ENCODE measurements at regions not wholly inside any gene's neighbourhood (a gene's known extent, or its start where the extent isn't known, plus 50 kb on each side); places are given as distances from the start of the nearest gene placed in this dataset.

DNA sequence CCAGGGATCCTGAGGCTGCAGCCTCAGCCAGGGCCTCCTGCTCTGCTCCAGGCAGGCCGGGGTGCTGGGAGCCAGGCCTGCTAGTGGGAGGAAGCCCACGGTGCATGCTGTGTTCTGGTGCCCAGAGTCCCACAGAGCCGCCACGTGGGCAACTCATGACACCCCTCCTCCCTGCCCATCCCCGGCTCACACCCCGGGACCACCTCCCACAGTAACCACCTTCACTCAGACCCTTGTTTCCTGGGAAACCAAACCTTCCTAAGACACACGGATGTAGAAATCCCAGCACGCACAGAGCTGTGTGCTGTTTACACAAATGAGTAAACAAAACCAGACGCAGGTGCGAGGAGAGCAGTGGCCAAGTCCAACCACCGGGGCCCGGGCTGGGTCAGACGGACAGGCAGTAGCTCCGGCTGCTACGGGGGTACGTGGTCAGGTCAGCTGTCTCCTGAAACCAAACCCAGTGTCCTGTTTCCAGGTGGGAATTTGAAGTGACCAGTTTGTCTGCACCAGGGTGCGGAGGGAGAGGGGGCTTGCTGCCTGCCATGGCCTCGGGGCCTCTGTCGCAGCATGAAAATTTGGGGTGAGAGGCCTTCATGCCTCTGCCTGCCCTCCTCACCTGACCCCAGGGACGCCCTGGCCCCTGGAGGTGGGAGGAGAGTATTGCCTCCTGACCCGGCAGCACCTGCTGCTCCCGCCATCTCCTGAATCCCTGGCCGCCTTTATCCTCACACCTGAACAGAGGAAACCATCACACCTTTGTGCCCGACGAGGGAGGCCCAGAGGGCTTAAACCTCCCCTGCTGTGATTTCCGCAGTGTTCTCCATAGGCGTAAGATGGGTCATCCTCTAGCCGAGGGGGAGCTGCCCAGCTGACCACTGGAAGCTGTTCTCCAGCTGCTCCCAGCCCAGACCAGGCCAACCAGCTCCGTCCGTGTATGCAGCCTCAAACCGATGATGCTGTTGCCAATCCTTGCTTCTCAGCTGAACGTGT, 52.0 kb upstream of the SMOC2 start:
- no peak for DNase-seq (ENCODE audit: extremely low spot score, unreplicated experiment)
- peaks cover 2% of the 10 kb centered on the region for H3K4me1 Mint-ChIP-seq (ENCODE audit: unreplicated experiment)
- TF ChIP-seq CTCF (IDR thresholded peaks at IDR 0.05) = no peak
- H3K9me3 Mint-ChIP-seq (ENCODE audit: unreplicated experiment) = no peaks in the 10 kb centered on the region
- no peak overlapping the region for H3K27ac Mint-ChIP-seq (ENCODE audit: unreplicated experiment)
- no peak overlapping the region for H3K4me3 Mint-ChIP-seq (ENCODE audit: unreplicated experiment)
- peaks cover 14% of the 10 kb centered on the region for H3K27me3 Mint-ChIP-seq (ENCODE audit: unreplicated experiment)
- no peaks in the 10 kb centered on the region for H3K36me3 Mint-ChIP-seq (ENCODE audit: unreplicated experiment)

- TF ChIP-seq CTCF (IDR thresholded peaks at IDR 0.05) = no peak
- no peaks in the 10 kb centered on the region for H3K36me3 Mint-ChIP-seq (ENCODE audit: unreplicated experiment)
- no peaks in the 10 kb centered on the region for H3K4me1 Mint-ChIP-seq (ENCODE audit: unreplicated experiment)
- no peak overlapping the region for H3K27ac Mint-ChIP-seq (ENCODE audit: unreplicated experiment)
- no peaks in the 10 kb centered on the region for H3K9me3 Mint-ChIP-seq (ENCODE audit: unreplicated experiment)
- no peak overlapping the region for H3K4me3 Mint-ChIP-seq (ENCODE audit: unreplicated experiment)
- H3K27me3 Mint-ChIP-seq (ENCODE audit: unreplicated experiment) = peaks cover 16% of the 10 kb centered on the region
- DNase-seq (ENCODE audit: extremely low spot score, unreplicated experiment) = no peak
Observed at GRCh38 chr6:168390749-168391420, 50.1 kb upstream of the SMOC2 start.
